ENCODE measurements at regions not wholly inside any gene's neighbourhood (a gene's known extent, or its start where the extent isn't known, plus 50 kb on each side); places are given as distances from the start of the nearest gene placed in this dataset.

GRCh38 chr5:3179220-3179619 is 416.4 kb upstream of the IRX1 start:
- Histone ChIP-seq H3K4me2 (replicated peaks; ENCODE audit: low read depth, low read length, poor library complexity, severe bottlenecking) (no peak overlapping the region), H3K79me2 (ENCODE audit: control insufficient read depth, insufficient read depth, low read length) (no peaks in the 10 kb centered on the region), H3K27me3 (replicated peaks in 1 of 4; ENCODE audit: control extremely low read depth in 1 of 4, control insufficient read depth in 3 of 4, insufficient read depth in 4 of 4, low read length in 3 of 4) (no peaks in the 10 kb centered on the region), H3K9me3 (ENCODE audit: control extremely low read depth in 1 of 3, control insufficient read depth in 2 of 3, insufficient read depth in 1 of 3, low read length in 2 of 3) (peaks cover 0 to 23% (median 0%) of the 10 kb centered on the region in 3 donors), H3K36me3 (replicated peaks in 1 of 2; ENCODE audit: control extremely low read depth in 1 of 2, control insufficient read depth in 1 of 2, extremely low read depth in 1 of 2, insufficient read depth in 2 of 2, low read length in 1 of 2) (no peaks in the 10 kb centered on the region), H2AFZ (ENCODE audit: insufficient read depth, low read depth, low read length, poor library complexity, severe bottlenecking) (no peak overlapping the region), H3K27ac (ENCODE audit: low read length in 2 of 2) (no peak overlapping the region), H4K20me1 (ENCODE audit: control insufficient read depth, insufficient read depth, low read length, poor library complexity, severe bottlenecking) (no peaks in the 10 kb centered on the region), H3K4me1 (ENCODE audit: control insufficient read depth in 2 of 2, insufficient read depth in 2 of 2, low read length in 2 of 2) (no peaks in the 10 kb centered on the region), H3K4me3 (ENCODE audit: control extremely low read depth in 1 of 5, extremely low read depth in 1 of 5, insufficient read depth in 1 of 5, low read depth in 2 of 5, low read length in 4 of 5) (no peak overlapping the region), H3K9ac (ENCODE audit: low read length) (no peak overlapping the region)
- intact Hi-C loops (cut with micrococcal nuclease) = no loop called here
- TF ChIP-seq CTCF (IDR thresholded peaks at IDR 0.05) (no peak), EZH2 (IDR thresholded peaks at IDR 0.05; ENCODE audit: borderline replicate concordance, insufficient read depth, low read depth, low read length, poor library complexity, severe bottlenecking) (no peak)
- 100% methylated on average over 2 of the region's 5 CpGs for WGBS (ENCODE audit: insufficient coverage)
- POLR2A ChIA-PET = no interaction called here
- DNase-seq = no peak
- no peaks in the 10 kb centered on the region for H3K27me3 Mint-ChIP-seq
- no peak overlapping the region for H3K4me3 Mint-ChIP-seq
- no peaks in the 10 kb centered on the region for H3K9me3 Mint-ChIP-seq (ENCODE audit: insufficient read depth)
- no peak overlapping the region for H3K27ac Mint-ChIP-seq
- H3K4me1 Mint-ChIP-seq = no peaks in the 10 kb centered on the region
- ATAC-seq (ENCODE audit: low read depth) = no peak
- CTCF ChIA-PET = no interaction called here

GRCh38 chr5:3177338-3177737 is 418.3 kb upstream of the IRX1 start:
- no peak for TF ChIP-seq CTCF (IDR thresholded peaks at IDR 0.05)
- TF ChIP-seq EZH2 (IDR thresholded peaks at IDR 0.05; ENCODE audit: borderline replicate concordance, insufficient read depth, low read depth, low read length, poor library complexity, severe bottlenecking) = no peak
- intact Hi-C loops (cut with micrococcal nuclease) = no loop called here
- CTCF ChIA-PET = no interaction called here

More at GRCh38 chr5:3177338-3177737, 418.3 kb upstream of the IRX1 start:
- Mint-ChIP-seq H3K9me3 (ENCODE audit: insufficient read depth) (no peaks in the 10 kb centered on the region), H3K4me3 (no peak overlapping the region), H3K27ac (no peak overlapping the region), H3K27me3 (no peaks in the 10 kb centered on the region), H3K4me1 (no peaks in the 10 kb centered on the region)
- no peaks in the 10 kb centered on the region for H3K27me3 ChIP-seq (replicated peaks in 1 of 4; ENCODE audit: control extremely low read depth in 1 of 4, control insufficient read depth in 3 of 4, insufficient read depth in 4 of 4, low read length in 3 of 4)
- no peaks in the 10 kb centered on the region for H3K79me2 ChIP-seq (ENCODE audit: control insufficient read depth, insufficient read depth, low read length)
- no peaks in the 10 kb centered on the region for H4K20me1 ChIP-seq (ENCODE audit: control insufficient read depth, insufficient read depth, low read length, poor library complexity, severe bottlenecking)
- H3K36me3 ChIP-seq (replicated peaks in 1 of 2; ENCODE audit: control extremely low read depth in 1 of 2, control insufficient read depth in 1 of 2, extremely low read depth in 1 of 2, insufficient read depth in 2 of 2, low read length in 1 of 2) = no peaks in the 10 kb centered on the region
- H3K27ac ChIP-seq (ENCODE audit: low read length in 2 of 2) = no peak overlapping the region
- H2AFZ ChIP-seq (ENCODE audit: insufficient read depth, low read depth, low read length, poor library complexity, severe bottlenecking) = no peak overlapping the region
- 96% methylated on average over 15 of the region's 15 CpGs for WGBS (ENCODE audit: insufficient coverage)
- no peak overlapping the region for H3K4me2 ChIP-seq (replicated peaks; ENCODE audit: low read depth, low read length, poor library complexity, severe bottlenecking)
- POLR2A ChIA-PET = no interaction called here
- DNase-seq (no peak), ATAC-seq (ENCODE audit: low read depth) (no peak)
- peaks cover 0 to 23% (median 0%) of the 10 kb centered on the region in 3 donors for H3K9me3 ChIP-seq (ENCODE audit: control extremely low read depth in 1 of 3, control insufficient read depth in 2 of 3, insufficient read depth in 1 of 3, low read length in 2 of 3)
- H3K9ac ChIP-seq (ENCODE audit: low read length) = no peak overlapping the region
- H3K4me3 ChIP-seq (ENCODE audit: control extremely low read depth in 1 of 5, extremely low read depth in 1 of 5, insufficient read depth in 1 of 5, low read depth in 2 of 5, low read length in 4 of 5) = no peak overlapping the region
- no peaks in the 10 kb centered on the region for H3K4me1 ChIP-seq (ENCODE audit: control insufficient read depth in 2 of 2, insufficient read depth in 2 of 2, low read length in 2 of 2)
